HG03520 (cell line): ENCODE measurements at regions not wholly inside any gene's neighbourhood (a gene's known extent, or its start where the extent isn't known, plus 50 kb on each side); places are given as distances from the start of the nearest gene placed in this dataset.
"Not testable (repeated sequence)": the region's sequence is repeated elsewhere in the genome, so short reads cannot be mapped to it uniquely, and the experiment has no call there.

Experiments used
- ATAC-seq: cut with Tn5 transposase; IDR thresholded peaks from one replicate; pipeline ENCODE4 v1.9.1; 2021; ENCODE audit warnings: mild to moderate bottlenecking, moderate library complexity; ENCODE audit not compliant: unreplicated experiment

GRCh38 chr18:1037776-1038175 lies 133.1 kb downstream of the ADCYAP1 start:
- ATAC-seq: no peak

DNA sequence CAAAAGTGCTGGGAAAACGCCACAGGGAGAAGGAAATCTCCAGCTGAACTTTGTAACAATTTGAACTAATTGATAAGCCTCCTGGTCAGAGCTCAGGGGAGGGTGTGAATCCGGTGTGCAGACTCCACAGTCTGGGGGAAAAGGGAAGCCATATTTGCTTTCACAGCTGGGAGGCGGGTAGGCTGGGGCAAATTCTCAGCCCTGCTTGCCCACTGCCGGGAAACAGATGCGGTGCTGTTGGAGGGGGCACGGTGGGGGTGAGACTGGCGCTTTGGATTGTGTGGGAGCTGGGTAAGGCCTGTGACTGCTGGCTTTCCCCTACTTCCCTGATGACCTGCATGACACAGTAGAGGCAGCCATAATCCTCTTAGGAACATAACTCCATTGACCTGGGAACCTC lies 134.8 kb downstream of the ADCYAP1 start:
- ATAC-seq: no peak

DNA sequence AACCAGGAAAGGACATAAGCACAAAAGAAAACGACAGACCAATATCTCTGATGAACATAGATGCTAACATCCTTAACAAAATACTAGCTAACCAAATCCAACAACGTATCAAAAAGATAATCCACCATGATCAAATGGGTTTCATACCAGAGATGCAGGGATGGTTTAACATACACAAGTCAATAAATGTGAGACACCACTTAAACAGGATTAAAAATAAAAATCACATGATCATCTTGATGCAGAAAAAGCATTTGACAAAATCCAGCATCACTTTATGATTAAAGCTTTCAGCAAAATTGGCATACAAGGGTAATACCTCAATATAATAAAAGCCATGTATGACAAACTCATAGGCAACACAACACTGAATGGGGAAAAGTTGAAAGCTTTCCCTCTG lies 138.4 kb downstream of the ADCYAP1 start:
- not testable (repeated sequence) for ATAC-seq

DNA sequence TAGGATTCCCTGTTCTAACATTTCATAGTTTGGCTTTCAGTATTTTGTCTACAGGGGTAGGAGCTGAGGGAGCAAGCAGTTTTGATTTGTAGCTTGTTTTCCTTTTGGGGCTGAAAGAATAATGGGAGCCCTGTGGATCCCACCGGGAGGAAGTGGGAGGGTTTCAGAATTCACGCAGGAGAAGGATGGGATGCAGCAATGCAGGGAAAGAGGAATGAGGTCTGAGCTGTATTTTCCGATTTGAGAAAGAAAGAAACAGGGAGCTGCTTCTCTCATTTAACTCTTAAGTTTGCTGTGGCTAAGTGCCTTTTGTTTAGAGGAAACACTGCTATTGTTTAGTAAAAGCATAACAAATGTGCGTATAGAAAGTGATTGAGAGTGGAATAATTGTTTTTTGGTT lies 141.0 kb downstream of the ADCYAP1 start:
- no peak for ATAC-seq

- ATAC-seq: no peak
Measured at GRCh38 chr18:1047406-1047805, 142.7 kb downstream of the ADCYAP1 start.

DNA sequence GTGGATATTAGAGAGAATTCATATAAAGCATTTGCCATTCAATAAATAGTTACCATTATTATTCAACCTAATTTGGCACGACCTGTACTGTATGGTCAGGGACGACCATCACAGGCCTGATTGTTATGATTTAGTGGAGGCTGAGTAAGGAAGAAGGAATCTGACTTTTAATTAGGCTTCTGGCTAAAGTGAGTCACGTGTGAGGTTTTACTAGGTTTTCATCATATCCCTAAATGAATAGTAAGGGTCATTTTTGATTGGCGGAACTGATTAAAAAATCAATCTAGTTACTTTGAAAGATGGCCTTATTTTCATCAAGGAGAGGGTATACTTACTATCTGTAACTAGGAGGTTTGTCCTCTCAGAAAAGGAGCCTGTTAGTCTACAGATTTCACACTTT lies 143.4 kb downstream of the ADCYAP1 start:
- ATAC-seq: no peak

- ATAC-seq: no peak
Measured at GRCh38 chr18:1049173-1049572, 144.5 kb downstream of the ADCYAP1 start.

GRCh38 chr18:1050012-1050657 lies 145.5 kb downstream of the ADCYAP1 start:
- ATAC-seq: no peak

DNA sequence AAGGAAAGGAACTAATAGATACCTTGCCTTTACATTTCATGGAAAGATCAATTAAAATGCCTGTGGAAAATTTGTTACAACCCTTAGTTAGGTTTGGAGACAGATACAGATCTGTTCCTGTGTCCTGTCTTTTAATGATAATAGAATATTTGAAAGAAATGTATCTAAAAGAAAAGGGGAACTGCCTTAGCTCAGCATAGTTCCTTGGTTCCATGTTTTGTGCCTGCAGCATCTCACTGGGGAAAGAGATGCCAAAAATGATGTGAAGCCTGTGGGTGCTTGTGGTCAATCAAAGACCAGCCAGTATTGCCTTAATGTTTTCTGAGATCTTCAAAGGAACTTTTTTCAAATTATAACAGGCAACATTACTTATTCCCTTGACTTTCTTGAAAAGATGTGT lies 147.6 kb downstream of the ADCYAP1 start:
- ATAC-seq: no peak

- no peak for ATAC-seq
Measured at GRCh38 chr18:1053331-1054315, 149.0 kb downstream of the ADCYAP1 start.

- ATAC-seq: no peak
Measured at GRCh38 chr18:1056404-1056803, 151.7 kb downstream of the ADCYAP1 start.

- no peak for ATAC-seq
Measured at GRCh38 chr18:1057367-1057766, 152.7 kb downstream of the ADCYAP1 start.

GRCh38 chr18:1062588-1062987 lies 157.9 kb downstream of the ADCYAP1 start:
- ATAC-seq: no peak

GRCh38 chr18:1075322-1075721 lies 170.7 kb downstream of the ADCYAP1 start:
- no peak for ATAC-seq

DNA sequence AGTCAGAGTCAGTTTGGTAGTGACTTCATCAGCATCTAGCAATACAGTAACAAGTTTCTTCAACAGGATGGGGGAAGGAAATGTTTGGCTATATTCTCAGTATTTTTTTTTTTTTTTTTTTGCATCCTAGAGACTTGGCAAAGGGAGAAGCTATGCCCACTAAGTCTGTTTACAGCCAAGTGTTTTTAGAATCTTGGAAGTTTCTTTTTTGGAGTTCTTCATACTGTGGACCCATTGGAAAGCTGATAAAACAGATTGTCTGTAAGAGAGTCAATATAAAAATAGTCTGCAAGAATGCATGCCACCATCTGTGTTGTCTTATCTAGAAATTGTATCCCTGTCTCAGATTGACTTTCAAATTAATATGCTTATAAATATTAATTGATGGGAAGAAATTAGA lies 171.2 kb downstream of the ADCYAP1 start:
- ATAC-seq: no peak

DNA sequence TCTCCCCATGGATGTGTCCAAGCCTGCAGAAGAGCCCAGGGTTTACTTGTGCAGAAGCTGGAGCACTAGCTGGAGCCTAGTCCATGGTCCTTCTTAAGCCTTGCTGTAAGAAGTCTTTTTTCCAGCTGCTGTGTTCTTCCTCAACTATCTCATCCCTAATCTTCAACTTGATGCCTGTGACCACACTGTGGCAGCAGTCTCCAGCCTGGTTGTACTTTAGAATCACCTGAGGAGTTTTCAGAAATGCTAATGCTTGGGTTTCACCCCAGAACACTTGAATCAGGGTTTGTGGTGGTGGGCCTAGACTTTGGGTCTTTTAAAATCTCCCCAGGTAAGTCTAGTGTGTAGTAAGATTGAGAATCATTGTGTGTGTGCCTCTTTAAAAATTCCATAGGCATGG lies 173.6 kb downstream of the ADCYAP1 start:
- no peak for ATAC-seq

DNA sequence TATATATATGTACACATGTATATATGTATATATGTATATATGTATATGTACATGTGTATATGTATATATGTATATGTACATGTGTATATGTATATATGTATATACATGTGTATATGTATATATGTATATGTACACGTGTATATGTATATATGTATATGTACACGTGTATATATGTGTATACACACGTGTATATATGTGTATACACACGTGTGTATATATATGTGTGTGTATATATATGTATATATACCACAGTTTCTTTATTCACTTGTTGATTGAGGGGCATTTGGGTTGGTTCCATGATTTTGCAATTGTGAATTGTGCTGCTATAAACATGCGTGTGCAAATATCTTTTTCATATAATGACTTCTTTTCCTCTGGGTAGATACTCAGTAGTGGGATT lies 179.0 kb downstream of the ADCYAP1 start:
- ATAC-seq: not testable (repeated sequence)

- ATAC-seq: no peak
Measured at GRCh38 chr18:1090758-1091157, 186.1 kb downstream of the ADCYAP1 start.

DNA sequence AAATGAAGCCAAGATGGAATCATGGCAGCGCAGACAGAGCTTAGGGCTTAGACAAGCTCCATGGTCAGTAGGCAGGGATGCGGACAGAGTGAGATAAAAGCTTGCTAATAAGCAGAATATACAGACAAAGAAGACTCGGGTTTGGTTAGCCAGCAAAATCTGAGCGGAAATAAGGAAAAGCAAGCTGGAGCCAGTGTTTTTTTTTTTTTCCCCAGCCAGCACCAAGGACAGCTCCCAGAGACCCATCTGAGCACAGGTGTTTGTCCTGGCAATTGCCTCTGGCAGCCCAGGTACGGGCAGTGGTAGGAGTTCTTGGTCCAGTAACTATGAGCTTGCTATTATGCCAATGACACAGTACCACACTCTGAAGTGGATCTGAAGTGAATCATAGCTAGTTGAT lies 187.6 kb downstream of the ADCYAP1 start:
- no peak for ATAC-seq

GRCh38 chr18:1094409-1094808 lies 189.7 kb downstream of the ADCYAP1 start:
- ATAC-seq: no peak

GRCh38 chr18:1097991-1098735 lies 193.5 kb downstream of the ADCYAP1 start:
- ATAC-seq: not testable (repeated sequence)
